ENCODE measurements at regions not wholly inside any gene's neighbourhood (a gene's known extent, or its start where the extent isn't known, plus 50 kb on each side); places are given as distances from the start of the nearest gene placed in this dataset.

- TF ChIP-seq, protein P1, sequence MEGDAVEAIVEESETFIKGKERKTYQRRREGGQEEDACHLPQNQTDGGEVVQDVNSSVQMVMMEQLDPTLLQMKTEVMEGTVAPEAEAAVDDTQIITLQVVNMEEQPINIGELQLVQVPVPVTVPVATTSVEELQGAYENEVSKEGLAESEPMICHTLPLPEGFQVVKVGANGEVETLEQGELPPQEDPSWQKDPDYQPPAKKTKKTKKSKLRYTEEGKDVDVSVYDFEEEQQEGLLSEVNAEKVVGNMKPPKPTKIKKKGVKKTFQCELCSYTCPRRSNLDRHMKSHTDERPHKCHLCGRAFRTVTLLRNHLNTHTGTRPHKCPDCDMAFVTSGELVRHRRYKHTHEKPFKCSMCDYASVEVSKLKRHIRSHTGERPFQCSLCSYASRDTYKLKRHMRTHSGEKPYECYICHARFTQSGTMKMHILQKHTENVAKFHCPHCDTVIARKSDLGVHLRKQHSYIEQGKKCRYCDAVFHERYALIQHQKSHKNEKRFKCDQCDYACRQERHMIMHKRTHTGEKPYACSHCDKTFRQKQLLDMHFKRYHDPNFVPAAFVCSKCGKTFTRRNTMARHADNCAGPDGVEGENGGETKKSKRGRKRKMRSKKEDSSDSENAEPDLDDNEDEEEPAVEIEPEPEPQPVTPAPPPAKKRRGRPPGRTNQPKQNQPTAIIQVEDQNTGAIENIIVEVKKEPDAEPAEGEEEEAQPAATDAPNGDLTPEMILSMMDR (IDR thresholded peaks at IDR 0.05; ENCODE audit: low read depth, low read length, poor library complexity, severe bottlenecking) = no peak
- no peak for TF ChIP-seq EZH2phosphoT487 (IDR thresholded peaks at IDR 0.05; ENCODE audit: borderline replicate concordance, low read length)
Observed at GRCh38 chr10:33478675-33479125, 144.2 kb upstream of the NRP1 start.
